GM23338 (cell line): ENCODE measurements at regions not wholly inside any gene's neighbourhood (a gene's known extent, or its start where the extent isn't known, plus 50 kb on each side); places are given as distances from the start of the nearest gene placed in this dataset.

Source experiments
- EZH2 ChIP-seq: fragments of 200-600 bp; sonication (generic); IDR thresholded peaks from one replicate; pipeline ENCODE4 v1.8.0; 2017; ENCODE audit warnings: antibody characterized with exemption, mild to moderate bottlenecking, low read depth; ENCODE audit not compliant: unreplicated experiment
- JUNB ChIP-seq: IDR thresholded peaks from one replicate; pipeline ENCODE4 v1.6.1; 2016; ENCODE audit warnings: antibody characterized with exemption; ENCODE audit not compliant: unreplicated experiment
- STAT1 ChIP-seq: IDR thresholded peaks from one replicate; pipeline ENCODE4 v1.6.1; 2016; ENCODE audit warnings: antibody characterized with exemption; ENCODE audit not compliant: unreplicated experiment
- TF ChIP-seq, protein P1 (sequence below), 2 experiments: fragments of 200-600 bp in 1 of 2; sonication (generic) in 1 of 2; conservative IDR thresholded peaks; 2 replicates each; pipeline versions ENCODE4 v1.5.1 to v1.6.1; 2016 to 2017; ENCODE audit warnings: antibody characterized with exemption in 2 of 2, low read depth in 2 of 2, mild to moderate bottlenecking in 2 of 2, moderate library complexity in 1 of 2
- TF ChIP-seq, protein P2 (sequence below): IDR thresholded peaks from one replicate; pipeline ENCODE4 v1.6.1; 2018; ENCODE audit warnings: antibody characterized with exemption; ENCODE audit not compliant: unreplicated experiment
- TF ChIP-seq, protein P3 (sequence below): IDR thresholded peaks from 2 replicates; pipeline ENCODE4 v1.6.1; 2016; ENCODE audit warnings: antibody characterized with exemption

DNA sequence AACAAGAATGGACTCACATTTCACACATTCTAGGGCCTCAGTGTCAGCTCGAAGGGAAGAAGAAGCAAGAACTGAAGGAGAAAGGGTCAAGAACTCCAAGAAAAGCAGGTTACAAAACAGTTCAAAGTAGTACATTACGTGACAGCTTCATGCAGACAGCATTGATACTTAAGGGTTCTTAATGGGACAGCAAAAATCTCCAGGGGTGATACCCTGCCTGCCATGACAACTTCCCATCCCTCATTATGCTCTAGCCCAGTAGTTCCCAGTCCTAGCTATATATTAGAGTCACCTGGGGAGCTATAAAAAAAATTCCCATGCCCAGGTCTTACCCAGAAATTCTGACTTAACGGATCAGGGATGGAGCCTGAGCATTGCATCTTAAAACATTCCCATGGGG, 51.2 kb upstream of the PROX1 start (continued):
- TF ChIP-seq, protein P1, sequence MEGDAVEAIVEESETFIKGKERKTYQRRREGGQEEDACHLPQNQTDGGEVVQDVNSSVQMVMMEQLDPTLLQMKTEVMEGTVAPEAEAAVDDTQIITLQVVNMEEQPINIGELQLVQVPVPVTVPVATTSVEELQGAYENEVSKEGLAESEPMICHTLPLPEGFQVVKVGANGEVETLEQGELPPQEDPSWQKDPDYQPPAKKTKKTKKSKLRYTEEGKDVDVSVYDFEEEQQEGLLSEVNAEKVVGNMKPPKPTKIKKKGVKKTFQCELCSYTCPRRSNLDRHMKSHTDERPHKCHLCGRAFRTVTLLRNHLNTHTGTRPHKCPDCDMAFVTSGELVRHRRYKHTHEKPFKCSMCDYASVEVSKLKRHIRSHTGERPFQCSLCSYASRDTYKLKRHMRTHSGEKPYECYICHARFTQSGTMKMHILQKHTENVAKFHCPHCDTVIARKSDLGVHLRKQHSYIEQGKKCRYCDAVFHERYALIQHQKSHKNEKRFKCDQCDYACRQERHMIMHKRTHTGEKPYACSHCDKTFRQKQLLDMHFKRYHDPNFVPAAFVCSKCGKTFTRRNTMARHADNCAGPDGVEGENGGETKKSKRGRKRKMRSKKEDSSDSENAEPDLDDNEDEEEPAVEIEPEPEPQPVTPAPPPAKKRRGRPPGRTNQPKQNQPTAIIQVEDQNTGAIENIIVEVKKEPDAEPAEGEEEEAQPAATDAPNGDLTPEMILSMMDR (conservative IDR thresholded peaks at IDR 0.05; ENCODE audit: low read depth in 2 of 2): no peak
- TF ChIP-seq EZH2 (no peak), JUNB (no peak), STAT1 (no peak)
- TF ChIP-seq, protein P2, sequence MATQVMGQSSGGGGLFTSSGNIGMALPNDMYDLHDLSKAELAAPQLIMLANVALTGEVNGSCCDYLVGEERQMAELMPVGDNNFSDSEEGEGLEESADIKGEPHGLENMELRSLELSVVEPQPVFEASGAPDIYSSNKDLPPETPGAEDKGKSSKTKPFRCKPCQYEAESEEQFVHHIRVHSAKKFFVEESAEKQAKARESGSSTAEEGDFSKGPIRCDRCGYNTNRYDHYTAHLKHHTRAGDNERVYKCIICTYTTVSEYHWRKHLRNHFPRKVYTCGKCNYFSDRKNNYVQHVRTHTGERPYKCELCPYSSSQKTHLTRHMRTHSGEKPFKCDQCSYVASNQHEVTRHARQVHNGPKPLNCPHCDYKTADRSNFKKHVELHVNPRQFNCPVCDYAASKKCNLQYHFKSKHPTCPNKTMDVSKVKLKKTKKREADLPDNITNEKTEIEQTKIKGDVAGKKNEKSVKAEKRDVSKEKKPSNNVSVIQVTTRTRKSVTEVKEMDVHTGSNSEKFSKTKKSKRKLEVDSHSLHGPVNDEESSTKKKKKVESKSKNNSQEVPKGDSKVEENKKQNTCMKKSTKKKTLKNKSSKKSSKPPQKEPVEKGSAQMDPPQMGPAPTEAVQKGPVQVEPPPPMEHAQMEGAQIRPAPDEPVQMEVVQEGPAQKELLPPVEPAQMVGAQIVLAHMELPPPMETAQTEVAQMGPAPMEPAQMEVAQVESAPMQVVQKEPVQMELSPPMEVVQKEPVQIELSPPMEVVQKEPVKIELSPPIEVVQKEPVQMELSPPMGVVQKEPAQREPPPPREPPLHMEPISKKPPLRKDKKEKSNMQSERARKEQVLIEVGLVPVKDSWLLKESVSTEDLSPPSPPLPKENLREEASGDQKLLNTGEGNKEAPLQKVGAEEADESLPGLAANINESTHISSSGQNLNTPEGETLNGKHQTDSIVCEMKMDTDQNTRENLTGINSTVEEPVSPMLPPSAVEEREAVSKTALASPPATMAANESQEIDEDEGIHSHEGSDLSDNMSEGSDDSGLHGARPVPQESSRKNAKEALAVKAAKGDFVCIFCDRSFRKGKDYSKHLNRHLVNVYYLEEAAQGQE: no peak
- TF ChIP-seq, protein P3, sequence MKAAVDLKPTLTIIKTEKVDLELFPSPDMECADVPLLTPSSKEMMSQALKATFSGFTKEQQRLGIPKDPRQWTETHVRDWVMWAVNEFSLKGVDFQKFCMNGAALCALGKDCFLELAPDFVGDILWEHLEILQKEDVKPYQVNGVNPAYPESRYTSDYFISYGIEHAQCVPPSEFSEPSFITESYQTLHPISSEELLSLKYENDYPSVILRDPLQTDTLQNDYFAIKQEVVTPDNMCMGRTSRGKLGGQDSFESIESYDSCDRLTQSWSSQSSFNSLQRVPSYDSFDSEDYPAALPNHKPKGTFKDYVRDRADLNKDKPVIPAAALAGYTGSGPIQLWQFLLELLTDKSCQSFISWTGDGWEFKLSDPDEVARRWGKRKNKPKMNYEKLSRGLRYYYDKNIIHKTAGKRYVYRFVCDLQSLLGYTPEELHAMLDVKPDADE: no peak
